22Rv1 (cell line): ENCODE measurements at regions not wholly inside any gene's neighbourhood (a gene's known extent, or its start where the extent isn't known, plus 50 kb on each side); places are given as distances from the start of the nearest gene placed in this dataset.

Experiments used
- CTCF ChIP-seq: fragments of 450-650 bp; IDR thresholded peaks from 2 replicates; pipeline ENCODE4 v1.5.1; 2017; ENCODE audit warnings: mild to moderate bottlenecking
- ZFX ChIP-seq: fragments of 450-650 bp; IDR thresholded peaks from 2 replicates; pipeline ENCODE4 v1.6.1; 2017; ENCODE audit warnings: antibody characterized with exemption, borderline replicate concordance

- no peak for TF ChIP-seq CTCF
- TF ChIP-seq ZFX = no peak
Observed at GRCh38 chr11:134637091-134638015, 225.3 kb upstream of the B3GAT1 start.
